ENCODE measurements at regions not wholly inside any gene's neighbourhood (a gene's known extent, or its start where the extent isn't known, plus 50 kb on each side); places are given as distances from the start of the nearest gene placed in this dataset.
"Not testable (repeated sequence)": the region's sequence is repeated elsewhere in the genome, so short reads cannot be mapped to it uniquely, and the experiment has no call there.

- Histone ChIP-seq H3K4me3 (no peak overlapping the region), H3K9me3 (replicated peaks) (peaks cover 24% of the 10 kb centered on the region), H3K27me3 (ENCODE audit: low read depth) (no peaks in the 10 kb centered on the region), H3K36me3 (no peaks in the 10 kb centered on the region), H3K4me1 (peaks cover 21% of the 10 kb centered on the region), H3K27ac (replicated peaks) (peak overlapping the region; percentile 27)
- intact Hi-C loops (cut with micrococcal nuclease) = no loop called here
- no peak for DNase-seq
- no peak for TF ChIP-seq CTCF (IDR thresholded peaks at IDR 0.05; ENCODE audit: borderline replicate concordance)
Observed at GRCh38 chr2:215826838-215827441, 186.4 kb downstream of the MREG start.

- Histone ChIP-seq H3K4me1 (peaks cover 15% of the 10 kb centered on the region), H3K4me3 (no peak overlapping the region), H3K27ac (replicated peaks) (peak overlapping the region; percentile 27), H3K36me3 (no peaks in the 10 kb centered on the region), H3K27me3 (ENCODE audit: low read depth) (no peaks in the 10 kb centered on the region), H3K9me3 (replicated peaks) (peaks cover 30% of the 10 kb centered on the region)
- no peak for DNase-seq
- no peak for TF ChIP-seq CTCF (IDR thresholded peaks at IDR 0.05; ENCODE audit: borderline replicate concordance)
- intact Hi-C loops (cut with micrococcal nuclease) = no loop called here
Observed at GRCh38 chr2:215826376-215826775, 187.0 kb downstream of the MREG start.

GRCh38 chr2:215825707-215826106 lies 187.6 kb downstream of the MREG start:
- Histone ChIP-seq H3K27me3 (ENCODE audit: low read depth) (no peaks in the 10 kb centered on the region), H3K36me3 (no peaks in the 10 kb centered on the region), H3K9me3 (replicated peaks) (peaks cover 36% of the 10 kb centered on the region), H3K4me1 (peaks cover 10% of the 10 kb centered on the region), H3K4me3 (no peak overlapping the region), H3K27ac (replicated peaks) (no peak overlapping the region)
- intact Hi-C loops (cut with micrococcal nuclease) = no loop called here
- no peak for TF ChIP-seq CTCF (IDR thresholded peaks at IDR 0.05; ENCODE audit: borderline replicate concordance)
- DNase-seq = no peak

GRCh38 chr2:215821298-215821697 lies 192.1 kb downstream of the MREG start:
- intact Hi-C loops (cut with micrococcal nuclease); DNase-seq; H3K27ac ChIP-seq (replicated peaks): not testable (repeated sequence)

GRCh38 chr2:215819713-215820112 lies 193.6 kb downstream of the MREG start:
- intact Hi-C loops (cut with micrococcal nuclease); H3K27me3 ChIP-seq (ENCODE audit: low read depth); H3K36me3 ChIP-seq; DNase-seq; H3K4me3 ChIP-seq; H3K27ac ChIP-seq (replicated peaks): not testable (repeated sequence)
- H3K9me3 ChIP-seq (replicated peaks) = peaks cover 47% of the 10 kb centered on the region
- peaks cover 10% of the 10 kb centered on the region for H3K4me1 ChIP-seq

More at GRCh38 chr2:215821298-215821697, 192.1 kb downstream of the MREG start:
- H3K27me3 ChIP-seq (ENCODE audit: low read depth); H3K36me3 ChIP-seq; H3K4me1 ChIP-seq; H3K4me3 ChIP-seq: not testable (repeated sequence)
- H3K9me3 ChIP-seq (replicated peaks) = peaks cover 50% of the 10 kb centered on the region

GRCh38 chr2:215817046-215817445 lies 196.3 kb downstream of the MREG start:
- Histone ChIP-seq H3K27me3 (ENCODE audit: low read depth) (no peaks in the 10 kb centered on the region), H3K27ac (replicated peaks) (peak overlapping the region; percentile 21), H3K4me3 (no peak overlapping the region), H3K4me1 (peaks cover 10% of the 10 kb centered on the region), H3K9me3 (replicated peaks) (peaks cover 27% of the 10 kb centered on the region), H3K36me3 (no peaks in the 10 kb centered on the region)
- intact Hi-C loops (cut with micrococcal nuclease) = no loop called here
- DNase-seq = no peak
- TF ChIP-seq CTCF (IDR thresholded peaks at IDR 0.05; ENCODE audit: borderline replicate concordance) = no peak
